ENCODE measurements at regions not wholly inside any gene's neighbourhood (a gene's known extent, or its start where the extent isn't known, plus 50 kb on each side); places are given as distances from the start of the nearest gene placed in this dataset.
"Not testable (repeated sequence)": the region's sequence is repeated elsewhere in the genome, so short reads cannot be mapped to it uniquely, and the experiment has no call there.

GRCh38 chr7:152541892-152542291 is 106.1 kb upstream of the KMT2C start:
- DNase-seq (ENCODE audit: low spot score), result no peak

GRCh38 chr7:152539190-152539495 is 103.3 kb upstream of the KMT2C start:
- not testable (repeated sequence) for DNase-seq (ENCODE audit: low spot score)

GRCh38 chr7:152538346-152539189 is 102.8 kb upstream of the KMT2C start:
- DNase-seq (ENCODE audit: low spot score), result not testable (repeated sequence)

- no peak for DNase-seq (ENCODE audit: low spot score)
Observed at GRCh38 chr7:152537639-152538038, 101.8 kb upstream of the KMT2C start.

- DNase-seq (ENCODE audit: low spot score), result no peak
Observed at GRCh38 chr7:152528612-152529011, 92.8 kb upstream of the KMT2C start.

- no peak for DNase-seq (ENCODE audit: low spot score)
Observed at GRCh38 chr7:152527610-152528032, 91.8 kb upstream of the KMT2C start.

- no peak for DNase-seq (ENCODE audit: low spot score)
Observed at GRCh38 chr7:152523916-152524315, 88.1 kb upstream of the KMT2C start.

- peak; percentile 80 for DNase-seq (ENCODE audit: low spot score)
Observed at GRCh38 chr7:152522571-152523067, 86.8 kb upstream of the KMT2C start.

- no peak for DNase-seq (ENCODE audit: low spot score)
Observed at GRCh38 chr7:152521420-152522337, 85.9 kb upstream of the KMT2C start.

- DNase-seq (ENCODE audit: low spot score), result no peak
Observed at GRCh38 chr7:152520861-152521302, 85.1 kb upstream of the KMT2C start.

- DNase-seq (ENCODE audit: low spot score), result no peak
Observed at GRCh38 chr7:152519290-152519689, 83.5 kb upstream of the KMT2C start.

GRCh38 chr7:152516216-152516615 is 80.4 kb upstream of the KMT2C start:
- no peak for DNase-seq (ENCODE audit: low spot score)

GRCh38 chr7:152515266-152515950 is 79.6 kb upstream of the KMT2C start:
- DNase-seq (ENCODE audit: low spot score), result not testable (repeated sequence)

- DNase-seq (ENCODE audit: low spot score), result no peak
Observed at GRCh38 chr7:152514771-152515105, 78.9 kb upstream of the KMT2C start.

GRCh38 chr7:152513861-152514770 is 78.3 kb upstream of the KMT2C start:
- no peak for DNase-seq (ENCODE audit: low spot score)

GRCh38 chr7:152512706-152513105 is 76.9 kb upstream of the KMT2C start:
- no peak for DNase-seq (ENCODE audit: low spot score)

- DNase-seq (ENCODE audit: low spot score), result no peak
Observed at GRCh38 chr7:152511736-152512135, 75.9 kb upstream of the KMT2C start.

- no peak for DNase-seq (ENCODE audit: low spot score)
Observed at GRCh38 chr7:152508701-152509100, 72.9 kb upstream of the KMT2C start.

- no peak for DNase-seq (ENCODE audit: low spot score)
Observed at GRCh38 chr7:152505606-152506005, 69.8 kb upstream of the KMT2C start.

- DNase-seq (ENCODE audit: low spot score), result no peak
Observed at GRCh38 chr7:152504816-152505215, 69.0 kb upstream of the KMT2C start.

- DNase-seq (ENCODE audit: low spot score), result no peak
Observed at GRCh38 chr7:152504367-152504766, 68.6 kb upstream of the KMT2C start.

All from D341Med (cell line).